ENCODE measurements at regions not wholly inside any gene's neighbourhood (a gene's known extent, or its start where the extent isn't known, plus 50 kb on each side); places are given as distances from the start of the nearest gene placed in this dataset.

GRCh38 chr6:47134476-47135189 lies 92.5 kb upstream of the ADGRF1 start:
- H3K27ac ChIP-seq, result peak overlapping the region; percentile 74 to 81 (median 76)
- 8 to 29% methylated on average over 5 to 6 of the region's 6 CpGs for WGBS, 2 donors (ENCODE audit: low coverage in 1 of 2)

DNA sequence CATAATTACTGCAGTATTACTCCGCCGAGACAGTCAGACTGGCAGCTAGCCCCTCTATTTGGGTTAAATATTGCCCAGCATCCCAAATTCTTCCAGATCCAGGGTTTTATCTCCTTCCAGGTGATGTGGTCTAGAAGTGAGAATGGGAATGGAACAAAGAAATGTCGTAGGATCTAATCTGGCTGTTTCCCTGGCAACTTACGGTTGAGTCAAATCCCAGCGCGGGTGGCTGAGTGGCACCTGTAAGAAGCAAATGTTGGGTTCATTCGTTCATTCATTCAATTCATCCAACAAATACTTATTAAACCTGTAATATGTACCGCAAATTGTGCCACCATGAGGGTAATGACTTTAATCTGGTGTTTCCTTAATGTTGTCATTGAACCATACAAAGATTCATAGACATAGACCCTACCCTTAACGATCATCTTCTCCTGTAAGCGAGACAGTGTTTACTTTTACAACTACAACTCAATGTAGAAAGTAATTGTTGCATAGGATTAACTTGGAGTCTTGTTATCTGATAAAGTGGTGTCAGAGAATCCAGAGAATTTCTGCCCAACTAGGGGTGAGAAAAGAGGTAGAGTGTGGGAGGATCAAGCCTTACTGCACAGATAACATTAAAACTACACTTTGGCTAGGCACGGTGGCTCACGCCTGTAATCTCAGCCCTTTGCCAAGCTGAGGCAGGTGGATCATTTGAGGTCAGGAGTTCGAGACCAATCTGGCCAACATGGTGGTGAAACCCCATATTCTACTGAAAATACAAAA lies 91.3 kb upstream of the ADGRF1 start:
- intact Hi-C loops (cut with DNase I; ENCODE audit: low total_unique reads), result loop anchor here (10.0 kb wide), 1 partner anchor 101 kb away; no protein-coding TSS in a partner anchor
- Histone ChIP-seq H3K4me1 (peaks cover 17 to 61% (median 31%) of the 10 kb centered on the region in 4 donors), H3K27ac (peak overlapping the region; percentile 74 to 81 (median 76)), H3K36me3 (no peaks in the 10 kb centered on the region), H3K27me3 (no peaks in the 10 kb centered on the region), H3K4me3 (no peak overlapping the region), H3K9me3 (no peaks in the 10 kb centered on the region)
- TF ChIP-seq EP300 (IDR thresholded peaks at IDR 0.05; ENCODE audit: low read depth), result no peak
- no peak for TF ChIP-seq POLR2AphosphoS5 (IDR thresholded peaks at IDR 0.05)
- TF ChIP-seq, protein P1, sequence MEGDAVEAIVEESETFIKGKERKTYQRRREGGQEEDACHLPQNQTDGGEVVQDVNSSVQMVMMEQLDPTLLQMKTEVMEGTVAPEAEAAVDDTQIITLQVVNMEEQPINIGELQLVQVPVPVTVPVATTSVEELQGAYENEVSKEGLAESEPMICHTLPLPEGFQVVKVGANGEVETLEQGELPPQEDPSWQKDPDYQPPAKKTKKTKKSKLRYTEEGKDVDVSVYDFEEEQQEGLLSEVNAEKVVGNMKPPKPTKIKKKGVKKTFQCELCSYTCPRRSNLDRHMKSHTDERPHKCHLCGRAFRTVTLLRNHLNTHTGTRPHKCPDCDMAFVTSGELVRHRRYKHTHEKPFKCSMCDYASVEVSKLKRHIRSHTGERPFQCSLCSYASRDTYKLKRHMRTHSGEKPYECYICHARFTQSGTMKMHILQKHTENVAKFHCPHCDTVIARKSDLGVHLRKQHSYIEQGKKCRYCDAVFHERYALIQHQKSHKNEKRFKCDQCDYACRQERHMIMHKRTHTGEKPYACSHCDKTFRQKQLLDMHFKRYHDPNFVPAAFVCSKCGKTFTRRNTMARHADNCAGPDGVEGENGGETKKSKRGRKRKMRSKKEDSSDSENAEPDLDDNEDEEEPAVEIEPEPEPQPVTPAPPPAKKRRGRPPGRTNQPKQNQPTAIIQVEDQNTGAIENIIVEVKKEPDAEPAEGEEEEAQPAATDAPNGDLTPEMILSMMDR (IDR thresholded peaks at IDR 0.05), result no peak
- no peak for TF ChIP-seq POLR2A (IDR thresholded peaks at IDR 0.05)
- whole genome bisulfite sequencing, 2 donors (ENCODE audit: low coverage in 1 of 2), result 86 to 94% methylated on average over 2 to 13 of the region's 13 CpGs
- DNase-seq, result no peak
- in situ Hi-C loops (cut with MboI; ENCODE audit: low pct_ligation_motif_present in 1 of 4, low pct_unique_long_range_greater_than_20kb in 1 of 4, low sequenced_read_pairs in 3 of 4), result no loop called here

More at GRCh38 chr6:47134476-47135189, 92.5 kb upstream of the ADGRF1 start:
- in situ Hi-C loops (cut with MboI; ENCODE audit: low pct_ligation_motif_present in 1 of 4, low pct_unique_long_range_greater_than_20kb in 1 of 4, low sequenced_read_pairs in 3 of 4), result no loop called here
- no peak for TF ChIP-seq EP300 (IDR thresholded peaks at IDR 0.05; ENCODE audit: low read depth)
- TF ChIP-seq POLR2AphosphoS5 (IDR thresholded peaks at IDR 0.05), result peak in 2 of 3 donors; percentile 63 to 80
- TF ChIP-seq, protein P1 (IDR thresholded peaks at IDR 0.05), result no peak
- TF ChIP-seq POLR2A (IDR thresholded peaks at IDR 0.05), result peak; percentile 23
- Histone ChIP-seq H3K4me3 (no peak overlapping the region), H3K9me3 (no peaks in the 10 kb centered on the region), H3K36me3 (no peaks in the 10 kb centered on the region), H3K27me3 (no peaks in the 10 kb centered on the region), H3K4me1 (peaks cover 17 to 53% (median 31%) of the 10 kb centered on the region in 4 donors)
- intact Hi-C loops (cut with DNase I; ENCODE audit: low total_unique reads), result loop anchor here (10.0 kb wide), 1 partner anchor 100 kb away; no protein-coding TSS in a partner anchor
- DNase-seq, result no peak

GRCh38 chr6:47132724-47133123 lies 90.6 kb upstream of the ADGRF1 start:
- Histone ChIP-seq H3K27ac (peak overlapping the region; percentile 41 to 64 (median 60)), H3K4me3 (no peak overlapping the region), H3K9me3 (no peaks in the 10 kb centered on the region), H3K4me1 (peaks cover 17 to 61% (median 31%) of the 10 kb centered on the region in 4 donors), H3K36me3 (no peaks in the 10 kb centered on the region), H3K27me3 (no peaks in the 10 kb centered on the region)
- intact Hi-C loops (cut with DNase I; ENCODE audit: low total_unique reads), result loop anchor here (10.0 kb wide), 1 partner anchor 102 kb away; no protein-coding TSS in a partner anchor
- DNase-seq, result no peak
- WGBS, 2 donors (ENCODE audit: low coverage in 1 of 2), result 40 to 48% methylated on average over 1 of the region's 1 CpG
- in situ Hi-C loops (cut with MboI; ENCODE audit: low pct_ligation_motif_present in 1 of 4, low pct_unique_long_range_greater_than_20kb in 1 of 4, low sequenced_read_pairs in 3 of 4), result no loop called here
- TF ChIP-seq, protein P1 (IDR thresholded peaks at IDR 0.05), result no peak
- TF ChIP-seq POLR2AphosphoS5 (IDR thresholded peaks at IDR 0.05) (no peak), POLR2A (IDR thresholded peaks at IDR 0.05) (no peak), EP300 (IDR thresholded peaks at IDR 0.05; ENCODE audit: low read depth) (no peak)

GRCh38 chr6:47131773-47132172 lies 89.6 kb upstream of the ADGRF1 start:
- in situ Hi-C loops (cut with MboI; ENCODE audit: low pct_ligation_motif_present in 1 of 4, low pct_unique_long_range_greater_than_20kb in 1 of 4, low sequenced_read_pairs in 3 of 4) (no loop called here), intact Hi-C loops (cut with DNase I; ENCODE audit: low total_unique reads) (loop anchor here (10.0 kb wide), 1 partner anchor 103 kb away; no protein-coding TSS in a partner anchor)
- Histone ChIP-seq H3K27me3 (no peaks in the 10 kb centered on the region), H3K4me3 (no peak overlapping the region), H3K36me3 (no peaks in the 10 kb centered on the region), H3K27ac (peak overlapping the region in 2 of 4 donors; percentile 59 to 62), H3K9me3 (no peaks in the 10 kb centered on the region), H3K4me1 (peaks cover 17 to 59% (median 37%) of the 10 kb centered on the region in 4 donors)
- 60 to 65% methylated on average over 2 of the region's 2 CpGs for WGBS, 2 donors (ENCODE audit: low coverage in 1 of 2)
- DNase-seq, result no peak
- TF ChIP-seq EP300 (IDR thresholded peaks at IDR 0.05; ENCODE audit: low read depth) (no peak), POLR2AphosphoS5 (IDR thresholded peaks at IDR 0.05) (no peak), POLR2A (IDR thresholded peaks at IDR 0.05) (no peak)
- TF ChIP-seq, protein P1 (IDR thresholded peaks at IDR 0.05), result no peak
